ENCODE measurements at regions not wholly inside any gene's neighbourhood (a gene's known extent, or its start where the extent isn't known, plus 50 kb on each side); places are given as distances from the start of the nearest gene placed in this dataset.

DNA sequence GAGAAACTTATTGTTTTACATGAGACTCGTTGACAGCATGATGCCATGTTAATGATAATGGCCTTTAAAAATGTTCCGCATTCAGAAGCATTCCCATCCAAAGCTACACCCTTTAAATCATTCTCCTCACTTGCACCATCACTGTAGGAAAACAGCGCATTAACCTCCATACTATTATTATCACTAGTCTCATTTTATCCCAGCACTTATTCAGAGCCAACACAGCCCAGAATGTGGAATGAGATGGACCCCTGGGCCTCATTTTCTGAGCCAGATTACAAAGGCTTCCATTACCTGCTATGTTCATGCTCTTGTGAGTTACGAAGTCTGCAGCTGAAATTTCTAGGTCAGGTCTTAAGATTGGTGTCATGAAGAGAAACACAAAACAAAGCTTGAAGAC lies 159.4 kb downstream of the HS3ST3A1 start:
- Mint-ChIP-seq H3K36me3 (no peaks in the 10 kb centered on the region), H3K4me3 (no peak overlapping the region), H3K27me3 (peaks cover 0 to 4% (median 0%) of the 10 kb centered on the region in 3 donors), H3K9me3 (peaks cover 0 to 11% (median 0%) of the 10 kb centered on the region in 7 donors), H3K27ac (no peak overlapping the region), H3K4me1 (no peaks in the 10 kb centered on the region)
- DNase-seq: no peak
- no peak for ATAC-seq (ENCODE audit: low read depth in 2 of 2)

DNA sequence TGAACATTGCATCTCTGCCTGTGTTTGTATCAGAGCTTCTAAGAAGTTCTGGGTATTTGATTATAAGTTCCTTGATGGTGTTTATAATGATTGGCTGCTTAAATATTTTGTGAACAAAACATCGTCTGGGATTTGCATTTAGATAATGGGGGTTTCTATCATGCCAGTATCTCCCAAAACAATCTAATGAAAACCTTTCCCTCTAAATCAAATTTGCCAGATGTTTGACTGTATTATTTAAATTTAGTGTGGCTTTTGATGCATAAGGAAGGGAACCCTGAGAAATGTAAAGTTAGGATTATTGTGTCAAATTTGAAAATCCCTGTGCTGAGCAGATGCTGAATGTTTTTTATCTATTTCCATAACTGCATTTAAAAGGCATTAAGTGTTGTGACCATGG lies 159.9 kb downstream of the HS3ST3A1 start:
- Mint-ChIP-seq H3K36me3 (no peaks in the 10 kb centered on the region), H3K27ac (no peak overlapping the region), H3K27me3 (peaks cover 0 to 4% (median 0%) of the 10 kb centered on the region in 3 donors), H3K4me3 (no peak overlapping the region), H3K9me3 (peaks cover 0 to 11% (median 0%) of the 10 kb centered on the region in 7 donors), H3K4me1 (no peaks in the 10 kb centered on the region)
- DNase-seq: no peak
- no peak for ATAC-seq (ENCODE audit: low read depth in 2 of 2)

DNA sequence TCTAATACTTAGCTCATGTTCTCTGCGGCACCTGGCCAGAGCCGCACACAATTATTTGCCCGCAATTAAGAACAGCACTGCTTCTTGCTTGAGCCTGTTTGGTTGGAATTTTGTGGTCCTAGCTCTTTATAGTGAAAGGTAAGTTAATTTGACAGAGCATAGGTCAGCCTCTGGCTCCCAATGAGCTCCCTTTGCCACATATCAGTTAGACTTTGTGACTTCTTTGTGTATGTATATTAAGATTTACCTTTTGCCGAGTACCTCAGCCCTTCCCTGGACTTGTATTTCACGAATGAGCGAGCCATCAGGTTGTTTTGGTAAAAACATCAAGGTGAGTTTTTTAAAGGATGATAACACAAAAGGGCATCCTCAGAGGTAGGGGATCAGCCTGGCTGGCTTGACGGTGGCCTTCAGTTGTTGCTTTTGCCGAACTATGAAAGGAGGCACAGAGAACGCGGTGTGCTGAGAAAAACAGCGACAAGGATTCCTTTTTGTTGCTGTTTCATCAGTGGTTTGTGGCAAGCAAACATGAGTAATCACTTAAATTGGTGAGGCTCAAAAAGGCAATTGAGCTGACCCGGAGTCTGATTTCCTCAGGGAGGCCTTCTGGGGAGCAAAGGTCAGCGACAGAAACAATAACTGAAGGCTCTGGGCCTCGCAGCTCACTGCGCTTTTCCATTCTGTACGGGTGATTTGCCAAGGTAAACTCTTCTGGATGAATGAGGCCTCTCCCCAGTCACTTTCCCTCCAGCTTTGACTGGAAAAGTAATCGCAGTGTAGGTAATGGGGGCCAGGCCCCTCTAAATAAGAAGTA lies 163.6 kb downstream of the HS3ST3A1 start:
- DNase-seq: no peak
- peaks cover 0 to 12% (median 5%) of the 10 kb centered on the region in 7 donors for H3K9me3 Mint-ChIP-seq
- H3K4me1 Mint-ChIP-seq: no peaks in the 10 kb centered on the region
- ATAC-seq (ENCODE audit: low read depth in 2 of 2): no peak
- no peak overlapping the region for H3K4me3 Mint-ChIP-seq
- peaks cover 0 to 4% (median 0%) of the 10 kb centered on the region in 3 donors for H3K27me3 Mint-ChIP-seq
- no peak overlapping the region for H3K27ac Mint-ChIP-seq
- no peaks in the 10 kb centered on the region for H3K36me3 Mint-ChIP-seq

DNA sequence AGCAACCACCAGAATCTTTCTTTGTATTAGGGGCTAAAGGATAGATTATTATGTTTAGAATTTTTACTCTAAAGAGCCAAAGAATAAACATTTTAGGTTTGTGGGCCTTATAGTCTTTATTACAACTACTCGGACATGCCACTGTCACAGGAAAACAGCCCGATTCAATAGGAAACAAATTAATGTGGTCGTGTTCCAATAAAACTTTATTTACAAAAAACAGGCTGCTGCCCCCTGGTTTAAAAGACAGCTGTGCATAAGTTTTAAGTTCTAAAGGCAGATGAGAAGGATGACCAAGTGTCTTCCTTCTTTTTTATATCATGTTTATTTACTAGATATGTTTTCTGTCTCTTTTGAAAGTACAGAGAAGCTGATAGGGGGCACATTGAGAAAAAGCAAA lies 166.5 kb downstream of the HS3ST3A1 start:
- Mint-ChIP-seq H3K4me3 (no peak overlapping the region), H3K4me1 (no peaks in the 10 kb centered on the region), H3K27me3 (peaks cover 0 to 4% (median 0%) of the 10 kb centered on the region in 3 donors), H3K36me3 (no peaks in the 10 kb centered on the region), H3K27ac (no peak overlapping the region), H3K9me3 (peaks cover 2 to 18% (median 6%) of the 10 kb centered on the region in 7 donors)
- ATAC-seq (ENCODE audit: low read depth in 2 of 2) (no peak), DNase-seq (no peak)

DNA sequence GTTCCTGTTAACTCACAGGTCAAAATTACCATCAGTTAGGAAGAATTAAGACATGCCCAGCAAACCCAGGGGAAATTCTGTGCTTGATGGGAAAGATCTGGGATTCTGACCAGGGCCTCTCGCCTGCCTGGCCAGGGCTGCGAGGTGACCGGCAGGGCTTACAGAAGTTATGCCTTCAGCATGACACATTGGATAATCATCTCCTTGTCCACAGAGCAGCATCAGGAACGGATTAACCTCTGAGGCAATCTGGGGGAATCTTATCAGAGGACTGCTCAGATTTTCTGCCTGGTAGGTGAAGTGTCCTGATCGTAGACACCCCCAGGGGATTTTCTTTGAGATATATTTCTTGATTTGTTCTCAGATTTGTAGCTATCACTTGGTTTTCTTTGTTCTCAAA lies 172.5 kb downstream of the HS3ST3A1 start:
- no peak overlapping the region for H3K27ac Mint-ChIP-seq
- peaks cover 0 to 11% (median 2%) of the 10 kb centered on the region in 7 donors for H3K9me3 Mint-ChIP-seq
- DNase-seq (no peak), ATAC-seq (ENCODE audit: low read depth in 2 of 2) (no peak)
- no peak overlapping the region for H3K4me3 Mint-ChIP-seq
- no peaks in the 10 kb centered on the region for H3K36me3 Mint-ChIP-seq
- H3K4me1 Mint-ChIP-seq: no peaks in the 10 kb centered on the region
- peaks cover 0 to 5% (median 0%) of the 10 kb centered on the region in 3 donors for H3K27me3 Mint-ChIP-seq

DNA sequence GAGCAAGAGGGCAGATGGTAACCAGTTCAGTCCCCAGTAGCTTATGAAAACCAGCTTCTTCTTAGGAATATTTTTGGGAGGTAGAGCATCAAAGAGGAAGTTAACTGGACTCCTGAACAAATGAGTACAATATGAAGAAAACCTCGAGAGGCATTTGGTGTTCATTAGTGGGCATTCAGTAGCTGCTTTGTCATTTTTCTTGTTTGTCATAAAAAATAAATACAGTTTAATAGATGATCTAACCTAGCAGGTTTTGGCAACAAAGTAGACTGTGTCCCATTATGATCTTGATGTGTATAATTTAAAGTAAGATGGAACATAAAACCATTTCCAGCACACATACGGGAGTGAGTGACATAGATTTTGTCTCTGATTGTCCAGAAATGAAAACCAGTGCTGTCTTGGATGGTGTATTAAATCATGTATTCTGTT lies 173.1 kb downstream of the HS3ST3A1 start:
- DNase-seq: no peak
- H3K9me3 Mint-ChIP-seq: peaks cover 0 to 8% (median 2%) of the 10 kb centered on the region in 7 donors
- no peak overlapping the region for H3K4me3 Mint-ChIP-seq
- H3K27me3 Mint-ChIP-seq: peaks cover 0 to 5% (median 0%) of the 10 kb centered on the region in 3 donors
- H3K36me3 Mint-ChIP-seq: no peaks in the 10 kb centered on the region
- no peaks in the 10 kb centered on the region for H3K4me1 Mint-ChIP-seq
- no peak for ATAC-seq (ENCODE audit: low read depth in 2 of 2)
- H3K27ac Mint-ChIP-seq: no peak overlapping the region

DNA sequence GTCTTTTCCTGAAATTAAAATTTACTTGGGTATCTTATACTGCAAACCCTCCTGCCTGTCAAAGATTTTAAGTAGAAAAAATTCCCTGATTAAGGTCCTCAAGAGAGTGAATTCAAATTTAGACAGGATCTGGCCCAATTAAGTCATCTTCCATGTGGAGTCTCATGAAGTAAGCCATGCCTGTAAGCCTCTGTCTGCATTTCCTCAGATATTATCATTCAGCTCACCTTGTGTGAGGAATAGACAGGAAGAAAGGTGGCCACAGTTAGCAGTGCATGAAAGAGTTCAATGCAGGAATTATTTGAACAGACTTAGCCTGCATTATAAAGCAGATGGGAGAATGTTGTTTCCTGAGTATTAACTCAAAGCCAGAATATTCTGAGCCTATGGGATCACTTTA lies 174.7 kb downstream of the HS3ST3A1 start:
- no peaks in the 10 kb centered on the region for H3K36me3 Mint-ChIP-seq
- H3K4me1 Mint-ChIP-seq: no peaks in the 10 kb centered on the region
- no peak overlapping the region for H3K4me3 Mint-ChIP-seq
- H3K27ac Mint-ChIP-seq: no peak overlapping the region
- DNase-seq: no peak
- ATAC-seq (ENCODE audit: low read depth in 2 of 2): no peak
- peaks cover 0 to 5% (median 0%) of the 10 kb centered on the region in 3 donors for H3K27me3 Mint-ChIP-seq
- no peaks in the 10 kb centered on the region for H3K9me3 Mint-ChIP-seq

DNA sequence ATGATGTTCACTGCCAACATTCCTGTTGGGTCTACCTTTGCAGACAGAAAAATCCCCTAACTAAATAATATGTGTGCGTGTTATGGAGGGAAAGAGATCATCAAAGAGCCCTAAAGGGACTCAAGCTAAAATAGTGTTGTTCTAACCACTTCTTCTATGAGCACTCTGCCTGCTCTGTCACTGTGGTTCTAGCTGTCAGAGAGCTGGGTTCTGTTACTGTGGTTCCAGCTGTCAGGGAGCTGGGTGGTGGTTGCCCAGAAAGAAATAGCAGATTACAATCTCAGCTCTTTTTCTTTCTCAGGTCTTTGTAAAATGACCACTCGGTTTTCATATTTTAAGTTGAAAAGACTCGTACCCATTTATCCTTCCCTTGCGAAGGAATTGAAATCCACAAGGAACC lies 176.3 kb downstream of the HS3ST3A1 start:
- Mint-ChIP-seq H3K4me1 (no peaks in the 10 kb centered on the region), H3K27ac (no peak overlapping the region), H3K36me3 (no peaks in the 10 kb centered on the region), H3K9me3 (no peaks in the 10 kb centered on the region), H3K4me3 (no peak overlapping the region), H3K27me3 (peaks cover 0 to 7% (median 5%) of the 10 kb centered on the region in 3 donors)
- no peak for ATAC-seq (ENCODE audit: low read depth in 2 of 2)
- DNase-seq: no peak

DNA sequence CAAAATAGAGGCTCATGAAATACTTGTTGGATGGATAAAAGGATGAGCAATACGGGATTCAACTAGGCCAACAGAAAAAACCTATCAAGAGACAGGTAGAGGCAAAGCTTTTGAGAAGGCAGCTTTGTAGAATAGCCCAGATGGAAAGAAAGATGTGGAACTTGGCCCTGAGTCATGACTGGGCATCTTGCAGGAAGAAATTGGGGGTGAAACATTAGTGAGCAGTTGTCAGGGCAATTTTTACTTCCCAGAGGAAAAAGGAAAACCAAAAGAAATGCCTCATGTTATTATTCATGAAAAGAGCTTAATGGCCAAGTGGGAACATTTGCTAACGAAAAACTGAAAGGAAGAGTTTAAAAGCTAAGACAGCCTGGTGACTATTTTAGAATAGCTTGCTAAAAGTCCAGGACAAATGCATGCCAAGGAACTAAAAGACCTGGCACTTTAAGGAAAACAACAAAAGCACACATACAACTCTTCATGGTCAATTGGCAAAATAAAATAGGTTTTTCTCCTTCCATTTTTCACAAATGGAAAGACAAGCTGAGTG lies 180.1 kb downstream of the HS3ST3A1 start:
- H3K27me3 Mint-ChIP-seq: peaks cover 0 to 7% (median 3%) of the 10 kb centered on the region in 3 donors
- H3K27ac Mint-ChIP-seq: no peak overlapping the region
- H3K9me3 Mint-ChIP-seq: peaks cover 0 to 3% (median 0%) of the 10 kb centered on the region in 7 donors
- DNase-seq (no peak), ATAC-seq (ENCODE audit: low read depth in 2 of 2) (no peak)
- H3K36me3 Mint-ChIP-seq: no peaks in the 10 kb centered on the region
- no peaks in the 10 kb centered on the region for H3K4me1 Mint-ChIP-seq
- no peak overlapping the region for H3K4me3 Mint-ChIP-seq

DNA sequence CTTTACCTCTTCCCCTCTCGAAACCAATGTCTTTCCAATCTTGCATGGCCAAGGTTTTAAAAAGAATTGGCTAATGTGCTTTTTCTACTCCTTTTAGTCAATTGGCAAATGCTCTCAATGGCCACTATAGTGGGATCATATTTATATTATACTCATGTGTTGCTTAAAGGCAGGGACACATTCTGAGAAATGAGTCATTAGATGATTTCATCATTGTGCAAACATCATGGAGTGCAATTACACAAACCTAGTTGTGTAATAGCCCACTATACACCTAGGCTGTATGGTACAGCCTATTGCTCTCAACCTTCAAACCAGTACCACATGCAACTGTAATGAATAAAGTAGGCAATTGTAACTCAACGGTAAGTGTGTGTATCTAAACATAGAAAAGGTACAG lies 180.9 kb downstream of the HS3ST3A1 start:
- Mint-ChIP-seq H3K9me3 (peaks cover 0 to 3% (median 0%) of the 10 kb centered on the region in 7 donors), H3K4me1 (no peaks in the 10 kb centered on the region), H3K36me3 (no peaks in the 10 kb centered on the region), H3K27ac (no peak overlapping the region), H3K27me3 (peaks cover 0 to 7% (median 5%) of the 10 kb centered on the region in 3 donors), H3K4me3 (no peak overlapping the region)
- no peak for ATAC-seq (ENCODE audit: low read depth in 2 of 2)
- no peak for DNase-seq

DNA sequence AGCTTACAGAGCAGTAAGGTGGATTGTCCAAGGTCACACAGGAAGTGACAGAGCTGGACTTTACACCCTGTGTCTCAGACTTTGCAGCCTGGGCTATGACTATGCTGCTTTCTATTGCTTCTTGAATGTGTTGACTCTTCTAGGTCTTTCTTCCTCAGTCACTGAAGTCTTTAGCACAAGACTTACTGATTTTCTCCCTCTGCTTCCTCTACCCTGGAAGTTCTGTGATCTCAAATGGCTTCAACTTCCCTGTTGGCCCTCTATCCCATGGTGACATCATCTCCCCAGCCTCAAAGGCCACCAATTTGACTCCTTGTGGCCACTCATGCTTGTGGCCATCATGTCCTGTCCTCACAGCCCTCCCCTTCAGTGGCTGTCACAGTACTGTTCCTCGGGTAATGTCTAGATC lies 181.3 kb downstream of the HS3ST3A1 start:
- Mint-ChIP-seq H3K4me3 (no peak overlapping the region), H3K27me3 (peaks cover 0 to 7% (median 5%) of the 10 kb centered on the region in 3 donors), H3K27ac (no peak overlapping the region), H3K36me3 (no peaks in the 10 kb centered on the region), H3K4me1 (no peaks in the 10 kb centered on the region), H3K9me3 (peaks cover 0 to 5% (median 0%) of the 10 kb centered on the region in 7 donors)
- no peak for DNase-seq
- no peak for ATAC-seq (ENCODE audit: low read depth in 2 of 2)

DNA sequence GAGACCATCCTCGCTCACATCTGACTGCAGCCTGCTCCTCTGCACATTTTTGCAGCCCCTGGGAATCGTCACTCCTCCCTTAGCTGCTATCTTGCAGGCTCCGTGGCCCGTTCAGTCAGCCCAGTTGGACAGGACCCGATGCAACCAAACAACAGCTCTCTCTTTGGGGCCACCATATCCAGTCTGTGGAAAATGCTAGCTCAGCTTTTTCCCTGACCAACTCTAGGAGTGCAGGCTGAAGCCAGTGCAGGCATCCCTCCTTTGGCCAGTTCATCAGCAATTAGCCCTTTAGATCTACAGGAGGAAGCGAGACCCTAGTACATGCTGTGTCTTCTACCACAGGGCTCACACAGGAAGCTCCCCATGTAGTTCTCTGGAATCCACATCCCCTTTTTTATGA lies 182.1 kb downstream of the HS3ST3A1 start:
- Mint-ChIP-seq H3K4me3 (no peak overlapping the region), H3K36me3 (no peaks in the 10 kb centered on the region), H3K4me1 (no peaks in the 10 kb centered on the region), H3K27me3 (peaks cover 0 to 7% (median 5%) of the 10 kb centered on the region in 3 donors), H3K27ac (no peak overlapping the region), H3K9me3 (peaks cover 0 to 11% (median 2%) of the 10 kb centered on the region in 7 donors)
- ATAC-seq (ENCODE audit: low read depth in 2 of 2) (no peak), DNase-seq (no peak)

DNA sequence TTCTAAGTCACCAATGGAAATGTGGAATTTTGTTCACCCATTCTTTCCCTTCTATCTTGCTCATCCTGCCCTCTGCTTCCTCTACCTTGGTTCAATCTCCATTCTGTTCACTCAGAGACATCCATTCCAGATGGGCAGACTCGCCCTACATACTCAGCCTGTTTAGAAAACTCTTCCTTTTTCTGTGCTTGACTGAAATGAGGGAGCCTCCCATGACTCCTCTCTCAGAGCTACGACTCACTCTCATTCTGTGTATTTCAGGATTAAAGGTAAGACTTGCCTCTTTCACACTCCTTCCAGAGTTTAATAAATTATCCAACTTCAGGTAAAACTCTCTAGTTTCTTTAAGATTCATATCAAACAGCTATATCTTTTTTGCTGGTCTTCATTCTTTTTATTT lies 182.8 kb downstream of the HS3ST3A1 start:
- H3K4me1 Mint-ChIP-seq: no peaks in the 10 kb centered on the region

DNA sequence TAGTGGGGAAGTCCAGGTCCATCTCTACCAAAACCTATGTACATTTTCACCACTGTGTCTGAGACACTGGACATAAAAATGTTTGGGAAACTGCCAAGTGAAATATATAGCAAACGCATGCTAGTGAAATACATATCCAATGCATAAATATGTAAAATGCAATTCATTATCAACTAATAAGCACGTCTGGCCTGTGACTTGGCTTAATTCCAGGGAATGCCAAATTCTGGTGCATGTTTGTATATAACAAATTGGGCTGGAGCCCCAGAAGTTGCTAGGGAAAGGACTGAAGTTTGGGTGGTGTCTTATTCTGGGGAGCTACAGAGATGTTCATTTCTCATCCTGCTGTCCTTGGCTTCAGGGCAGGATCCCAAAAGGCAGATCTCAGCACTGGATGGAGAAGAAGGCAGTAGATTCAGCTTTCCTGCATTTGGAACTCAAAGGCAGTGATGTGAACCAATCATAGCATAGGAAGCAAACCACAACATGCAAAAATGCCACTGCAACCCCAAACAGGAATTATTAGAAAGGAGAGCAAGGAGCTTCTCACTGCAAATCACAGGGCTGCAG lies 184.3 kb downstream of the HS3ST3A1 start:
- Mint-ChIP-seq H3K9me3 (peaks cover 0 to 14% (median 3%) of the 10 kb centered on the region in 7 donors), H3K27ac (no peak overlapping the region), H3K27me3 (peaks cover 0 to 7% (median 5%) of the 10 kb centered on the region in 3 donors), H3K36me3 (no peaks in the 10 kb centered on the region), H3K4me3 (no peak overlapping the region), H3K4me1 (no peaks in the 10 kb centered on the region)
- ATAC-seq (ENCODE audit: low read depth in 2 of 2): no peak
- no peak for DNase-seq

More for the DNA sequence above, 182.8 kb downstream of the HS3ST3A1 start:
- ATAC-seq (ENCODE audit: low read depth in 2 of 2) (no peak), DNase-seq (no peak)
- Mint-ChIP-seq H3K27ac (no peak overlapping the region), H3K36me3 (no peaks in the 10 kb centered on the region), H3K4me3 (no peak overlapping the region), H3K9me3 (peaks cover 0 to 14% (median 3%) of the 10 kb centered on the region in 7 donors), H3K27me3 (peaks cover 0 to 7% (median 5%) of the 10 kb centered on the region in 3 donors)

Data from naive B cell (primary cell).